OCI-LY7 (cell line): ENCODE measurements at regions not wholly inside any gene's neighbourhood (a gene's known extent, or its start where the extent isn't known, plus 50 kb on each side); places are given as distances from the start of the nearest gene placed in this dataset.

Experiments used
- BruUV-seq: library from RNA; stranded (reverse); fragments of 400-500 nt; replicated peaks from 2 replicates; lab custom pipeline; 2021; lab: Mats Ljungman, UMichigan
- CTCF ChIA-PET: fragments of 300-600 bp; sonication (Branson Sonifier 250); formaldehyde crosslinking; loops from one replicate; lab custom pipeline; 2022; ENCODE audit warnings: antibody characterized with exemption; ENCODE audit not compliant: unreplicated experiment; lab: Charles Lee
- POLR2A ChIA-PET: fragments of 300-600 bp; sonication (Branson Sonifier 250); formaldehyde crosslinking; loops from one replicate; lab custom pipeline; 2022; ENCODE audit warnings: antibody characterized with exemption; lab: Charles Lee
- DNase-seq: peaks from one replicate; pipeline ENCODE4 v3.0.0-alpha.2; 2015; ENCODE audit warnings: low spot score
- H2AFZ ChIP-seq: fragments of 200-600 bp; sonication (generic), shearing (Covaris generic); 2 replicates; pipeline ENCODE4 v1.6.1; 2014; ENCODE audit warnings: mild to moderate bottlenecking, antibody characterized with exemption, low read length, moderate library complexity
- H3K27ac ChIP-seq: fragments of 200-600 bp; sonication (generic); 2 replicates; pipeline ENCODE4 v1.5.1; 2014; ENCODE audit warnings: mixed run types, low read depth, mild to moderate bottlenecking, moderate library complexity, low read length, inconsistent platforms; ENCODE audit not compliant: poor library complexity, severe bottlenecking
- H3K36me3 ChIP-seq: fragments of 200-600 bp; sonication (generic); 2 replicates; pipeline ENCODE4 v1.6.1; 2014; ENCODE audit warnings: mild to moderate bottlenecking, antibody characterized with exemption, low read length, moderate library complexity, mixed read lengths; ENCODE audit not compliant: insufficient read depth
- H3K4me1 ChIP-seq: fragments of 200-600 bp; sonication (generic); 2 replicates; pipeline ENCODE4 v1.5.1; 2014; ENCODE audit warnings: mild to moderate bottlenecking, low read length; ENCODE audit not compliant: insufficient read depth, poor library complexity, severe bottlenecking
- H3K4me2 ChIP-seq: fragments of 200-600 bp; sonication (generic); 2 replicates; pipeline ENCODE4 v1.6.1; 2014; ENCODE audit warnings: mild to moderate bottlenecking, low read length
- H3K4me3 ChIP-seq: fragments of 200-600 bp; sonication (generic); 2 replicates; pipeline ENCODE4 v1.5.1; 2014; ENCODE audit warnings: mild to moderate bottlenecking, low read depth, low read length; ENCODE audit not compliant: poor library complexity, severe bottlenecking
- H3K79me2 ChIP-seq: fragments of 200-600 bp; sonication (generic); 2 replicates; pipeline ENCODE4 v1.6.1; 2016; ENCODE audit warnings: low read depth, mild to moderate bottlenecking, low read length, moderate library complexity, mixed read lengths; ENCODE audit not compliant: insufficient read depth
- H3K9me2 ChIP-seq: fragments of 200-600 bp; sonication (generic); 2 replicates; pipeline ENCODE4 v1.6.1; 2016; ENCODE audit warnings: mild to moderate bottlenecking, low read length, mixed read lengths; ENCODE audit not compliant: insufficient read depth
- H3K9me3 ChIP-seq: fragments of 200-600 bp; sonication (generic); 2 replicates; pipeline ENCODE4 v1.6.1; 2014; ENCODE audit warnings: mild to moderate bottlenecking, mixed run types, low read length, mixed read lengths
- H4K20me1 ChIP-seq: fragments of 200-600 bp; sonication (generic); 2 replicates; pipeline ENCODE4 v1.6.1; 2014; ENCODE audit warnings: mild to moderate bottlenecking, antibody characterized with exemption, low read length, moderate library complexity, mixed read lengths; ENCODE audit not compliant: insufficient read depth
- CTCF ChIP-seq: fragments of 200-600 bp; sonication (generic); conservative IDR thresholded peaks from 2 replicates; pipeline ENCODE4 v1.5.1; 2014; ENCODE audit warnings: mild to moderate bottlenecking, antibody characterized with exemption, low read length, moderate library complexity, mixed read lengths
- EZH2phosphoT487 ChIP-seq: fragments of 200-600 bp; sonication (generic); IDR thresholded peaks from 2 replicates; pipeline ENCODE4 v1.6.1; 2018; ENCODE audit warnings: low read depth, borderline replicate concordance, mild to moderate bottlenecking, mixed run types, antibody characterized with exemption, low read length, moderate library complexity, mixed read lengths
- intact Hi-C: fragments of 100-400 bp; cut with micrococcal nuclease; formaldehyde crosslinking; loops from one replicate; pipeline ENCODE4 v1.10.0; 2022; ENCODE audit not compliant: unreplicated experiment

GRCh38 chr4:180706766-180707165 lies 1536.4 kb upstream of the TENM3 start:
- H3K9me2 ChIP-seq = no peaks in the 10 kb centered on the region
- no peak overlapping the region for H3K27ac ChIP-seq
- H2AFZ ChIP-seq = no peak overlapping the region
- ChIA-PET POLR2A (interaction anchor here (0.9 to 1.5 kb wide), 2 partner anchors 21 to 165 kb away, joined by 3 read pairs; no protein-coding TSS in a partner anchor), CTCF (no interaction called here)
- H3K9me3 ChIP-seq = peaks cover 49% of the 10 kb centered on the region; the same call in 1 of the 2 replicates
- DNase-seq = peak; percentile 51
- H3K4me3 ChIP-seq = no peak overlapping the region
- no peaks in the 10 kb centered on the region; the same call in 1 of the 2 replicates for H3K36me3 ChIP-seq
- no peaks in the 10 kb centered on the region for H4K20me1 ChIP-seq
- H3K79me2 ChIP-seq = no peaks in the 10 kb centered on the region
- TF ChIP-seq CTCF (no peak), EZH2phosphoT487 (no peak)
- H3K4me1 ChIP-seq = no peaks in the 10 kb centered on the region
- no peak overlapping the region for H3K4me2 ChIP-seq
- intact Hi-C loops = no loop called here
- no TSS peak for BruUV-seq

- Histone ChIP-seq H3K4me2 (no peak overlapping the region), H3K9me2 (no peaks in the 10 kb centered on the region), H3K4me3 (no peak overlapping the region), H3K79me2 (no peaks in the 10 kb centered on the region), H3K4me1 (no peaks in the 10 kb centered on the region), H3K9me3 (peaks cover 50% of the 10 kb centered on the region; the same call in 1 of the 2 replicates), H3K27ac (no peak overlapping the region), H3K36me3 (no peaks in the 10 kb centered on the region; the same call in 1 of the 2 replicates), H2AFZ (no peak overlapping the region), H4K20me1 (no peaks in the 10 kb centered on the region)
- BruUV-seq = no TSS peak
- ChIA-PET POLR2A (interaction anchor here (0.7 to 1.1 kb wide), 2 partner anchors 10 to 61 kb away, joined by 3 read pairs; no protein-coding TSS in a partner anchor), CTCF (no interaction called here)
- TF ChIP-seq CTCF (no peak), EZH2phosphoT487 (no peak)
- intact Hi-C loops = no loop called here
- DNase-seq = no peak
Observed at GRCh38 chr4:180710628-180711337, 1532.4 kb upstream of the TENM3 start.

GRCh38 chr4:180717451-180718033 lies 1525.7 kb upstream of the TENM3 start:
- Histone ChIP-seq H3K27ac (no peak overlapping the region), H3K4me2 (no peak overlapping the region), H3K4me1 (no peaks in the 10 kb centered on the region), H3K4me3 (no peak overlapping the region), H3K9me3 (peaks cover 11% of the 10 kb centered on the region; the same call in 1 of the 2 replicates), H3K79me2 (no peaks in the 10 kb centered on the region), H2AFZ (no peak overlapping the region), H3K36me3 (no peaks in the 10 kb centered on the region; the same call in 1 of the 2 replicates), H3K9me2 (no peaks in the 10 kb centered on the region), H4K20me1 (no peaks in the 10 kb centered on the region)
- intact Hi-C loops = no loop called here
- ChIA-PET POLR2A (interaction anchor here (0.6 to 2.6 kb wide), 3 partner anchors 9 to 16 kb away, joined by 3 to 10 read pairs (median 3); no protein-coding TSS in a partner anchor), CTCF (no interaction called here)
- no peak for DNase-seq
- no TSS peak for BruUV-seq
- TF ChIP-seq EZH2phosphoT487 = no peak
- no peak for TF ChIP-seq CTCF
